SK-N-SH (cell line): ENCODE measurements at regions not wholly inside any gene's neighbourhood (a gene's known extent, or its start where the extent isn't known, plus 50 kb on each side); places are given as distances from the start of the nearest gene placed in this dataset.

Source experiments
- CTCF ChIA-PET: fragments of 300-600, 350-600 bp; formaldehyde crosslinking; extraction: SDS; loops from one replicate; lab custom pipeline; 2021; lab: Yijun Ruan, JAX
- POLR2A ChIA-PET: fragments of 350-600 bp; sonication (Branson Sonifier 250); formaldehyde crosslinking; extraction: SDS; loops from one replicate; lab custom pipeline; 2020; ENCODE audit warnings: antibody characterized with exemption, inconsistent platforms; lab: Yijun Ruan, JAX
- DNase-seq: peaks from one replicate; pipeline ENCODE4 v3.0.0; 2012
- H2AFZ ChIP-seq: fragments of 200-600 bp; sonication (generic); 2 replicates; pipeline ENCODE4 v1.8.1; 2016; ENCODE audit warnings: antibody characterized with exemption, mild to moderate bottlenecking, low read depth
- H3F3A ChIP-seq: fragments of 200-600 bp; sonication (generic); replicated peaks from 2 replicates; pipeline ENCODE3; 2016; ENCODE audit warnings: antibody characterized with exemption, mild to moderate bottlenecking; ENCODE audit not compliant: insufficient read depth
- H3K27ac ChIP-seq, 2 experiments: fragments of 200-500 bp in 1 of 2; fragments of 200-600 bp in 1 of 2; sonication (Bioruptor generic) in 1 of 2; sonication (generic), shearing (Covaris generic) in 1 of 2; 2 replicates each; pipeline versions ENCODE4 v1.5.1 to v1.6.1; 2014 to 2016; ENCODE audit warnings: low read depth in 2 of 2, inconsistent platforms in 1 of 2, low read length in 1 of 2, mild to moderate bottlenecking in 1 of 2, mixed read lengths in 1 of 2
- H3K27me3 ChIP-seq: fragments of 200-600 bp; sonication (generic), shearing (Covaris generic); 2 replicates; pipeline ENCODE4 v1.6.1; 2016; ENCODE audit warnings: mixed run types; ENCODE audit not compliant: insufficient read depth
- H3K36me3 ChIP-seq, 2 experiments: fragments of 200-500 bp in 1 of 2; fragments of 200-600 bp in 1 of 2; sonication (Bioruptor generic) in 1 of 2; sonication (generic) in 1 of 2; replicated peaks in 1 of 2; 2 replicates each; pipeline versions ENCODE3 to v1.5.1; 2014 to 2016; ENCODE audit warnings: low read length in 1 of 2, mild to moderate bottlenecking in 1 of 2; ENCODE audit not compliant: insufficient read depth in 2 of 2, control insufficient read depth in 1 of 2
- H3K4me1 ChIP-seq, 2 experiments: fragments of 200-500 bp in 1 of 2; fragments of 200-600 bp in 1 of 2; sonication (Bioruptor generic) in 1 of 2; sonication (generic), shearing (Covaris generic) in 1 of 2; 2 replicates each; pipeline versions ENCODE4 v1.5.1 to v1.6.1; 2014 to 2016; ENCODE audit warnings: low read depth in 1 of 2, low read length in 1 of 2, mixed run types in 1 of 2; ENCODE audit not compliant: insufficient read depth in 2 of 2, control insufficient read depth in 1 of 2
- H3K4me2 ChIP-seq: fragments of 200-600 bp; sonication (generic), shearing (Covaris generic); 2 replicates; pipeline ENCODE4 v1.6.1; 2017; ENCODE audit warnings: mixed run types
- H3K4me3 ChIP-seq, 2 experiments: fragments of 200-500 bp in 1 of 2; fragments of 200-600 bp in 1 of 2; sonication (Bioruptor generic) in 1 of 2; sonication (generic), shearing (Covaris generic) in 1 of 2; 2 replicates each; pipeline versions ENCODE4 v1.5.1 to v1.8.1; 2014 to 2016; ENCODE audit warnings: low read depth in 2 of 2, inconsistent platforms in 1 of 2, low read length in 1 of 2, mild to moderate bottlenecking in 1 of 2, mixed read lengths in 1 of 2, moderate library complexity in 1 of 2
- H3K79me2 ChIP-seq: fragments of 200-600 bp; sonication (generic); 2 replicates; pipeline ENCODE4 v1.8.1; 2017; ENCODE audit warnings: mild to moderate bottlenecking; ENCODE audit not compliant: insufficient read depth
- H3K9ac ChIP-seq: fragments of 200-600 bp; sonication (generic); 2 replicates; pipeline ENCODE4 v1.6.1; 2017; ENCODE audit warnings: mixed run types
- H3K9me2 ChIP-seq: fragments of 200-600 bp; sonication (generic); 2 replicates; pipeline ENCODE4 v1.6.1; 2017; ENCODE audit warnings: mixed run types
- H3K9me3 ChIP-seq: fragments of 200-600 bp; sonication (generic); 2 replicates; pipeline ENCODE4 v1.6.1; 2017; ENCODE audit warnings: mixed run types, mild to moderate bottlenecking, moderate library complexity
- H4K20me1 ChIP-seq: fragments of 200-600 bp; sonication (generic); 2 replicates; pipeline ENCODE4 v1.6.1; 2017; ENCODE audit warnings: mild to moderate bottlenecking, mixed run types; ENCODE audit not compliant: insufficient read depth
- CHD2 ChIP-seq: fragments of 150-350 bp; IDR thresholded peaks from 2 replicates; pipeline ENCODE4 v1.6.1; 2018; ENCODE audit warnings: low read length; ENCODE audit not compliant: partially characterized antibody
- EP300 ChIP-seq, 2 experiments: IDR thresholded peaks; 2 replicates each; pipeline versions ENCODE4 v1.4.0 to v1.6.1; 2012; ENCODE audit warnings: borderline replicate concordance in 1 of 2, low read depth in 1 of 2, low read length in 1 of 2
- EZH2phosphoT487 ChIP-seq: fragments of 200-600 bp; sonication (generic); IDR thresholded peaks from 2 replicates; pipeline ENCODE4 v1.6.1; 2017; ENCODE audit warnings: low read depth, mixed run types, mild to moderate bottlenecking, antibody characterized with exemption, moderate library complexity, borderline replicate concordance
- FOSL2 ChIP-seq: IDR thresholded peaks from 2 replicates; pipeline ENCODE4 v1.4.0; 2012; ENCODE audit warnings: low read depth, mild to moderate bottlenecking, moderate library complexity, borderline replicate concordance
- FOXM1 ChIP-seq: IDR thresholded peaks from 2 replicates; pipeline ENCODE4 v1.4.0; 2012; ENCODE audit warnings: low read depth, mild to moderate bottlenecking
- MEF2A ChIP-seq: IDR thresholded peaks from 2 replicates; pipeline ENCODE4 v1.4.0; 2012; ENCODE audit warnings: low read depth, borderline replicate concordance
- NFIC ChIP-seq: IDR thresholded peaks from 2 replicates; pipeline ENCODE4 v1.4.0; 2012; ENCODE audit warnings: borderline replicate concordance
- NRF1 ChIP-seq: IDR thresholded peaks from 2 replicates; pipeline ENCODE4 v1.6.1; 2012; ENCODE audit warnings: low read depth, mild to moderate bottlenecking, low read length
- POLR2AphosphoS5 ChIP-seq: IDR thresholded peaks from 2 replicates; pipeline ENCODE4 v1.6.1; 2012; ENCODE audit warnings: low read depth, low read length
- RFX5 ChIP-seq: IDR thresholded peaks from 2 replicates; pipeline ENCODE4 v1.6.1; 2012; ENCODE audit warnings: mild to moderate bottlenecking, improper control_type of control experiment, low read length
- RXRA ChIP-seq: IDR thresholded peaks from 2 replicates; pipeline ENCODE4 v1.4.0; 2012; ENCODE audit warnings: low read depth, mild to moderate bottlenecking, borderline replicate concordance
- SMC3 ChIP-seq: IDR thresholded peaks from 2 replicates; pipeline ENCODE4 v1.6.1; 2012; ENCODE audit warnings: low read depth, low read length, improper control_type of control experiment
- TAF1 ChIP-seq: IDR thresholded peaks from 2 replicates; pipeline ENCODE4 v1.6.1; 2012; ENCODE audit warnings: low read depth, mild to moderate bottlenecking, low read length, moderate library complexity, borderline replicate concordance
- TCF12 ChIP-seq: IDR thresholded peaks from 2 replicates; pipeline ENCODE4 v1.4.0; 2012
- TEAD4 ChIP-seq: IDR thresholded peaks from 2 replicates; pipeline ENCODE4 v1.4.0; 2012; ENCODE audit warnings: mild to moderate bottlenecking, borderline replicate concordance; ENCODE audit not compliant: insufficient read depth
- WGBS: methylation state at CpG from one replicate; pipeline ENCODE4 v1.1.6; 2017; ENCODE audit warnings: low lambda C conversion rate; 5-methylcytosine and 5-hydroxymethylcytosine counted together
- TF ChIP-seq, protein P1 (sequence below): IDR thresholded peaks from 2 replicates; pipeline ENCODE4; 2012
- TF ChIP-seq, protein P2 (sequence below): IDR thresholded peaks from 2 replicates; pipeline ENCODE4 v1.4.0; 2012; ENCODE audit warnings: low read depth, borderline replicate concordance
- TF ChIP-seq, protein P3 (sequence below): fragments of 150-350 bp; IDR thresholded peaks from 2 replicates; pipeline ENCODE4 v1.6.1; 2016; ENCODE audit warnings: mild to moderate bottlenecking, low read depth, low read length
- TF ChIP-seq, protein P4 (sequence below): IDR thresholded peaks from 2 replicates; pipeline ENCODE4 v1.6.1; 2012; ENCODE audit warnings: mild to moderate bottlenecking, low read depth, low read length, moderate library complexity

DNA sequence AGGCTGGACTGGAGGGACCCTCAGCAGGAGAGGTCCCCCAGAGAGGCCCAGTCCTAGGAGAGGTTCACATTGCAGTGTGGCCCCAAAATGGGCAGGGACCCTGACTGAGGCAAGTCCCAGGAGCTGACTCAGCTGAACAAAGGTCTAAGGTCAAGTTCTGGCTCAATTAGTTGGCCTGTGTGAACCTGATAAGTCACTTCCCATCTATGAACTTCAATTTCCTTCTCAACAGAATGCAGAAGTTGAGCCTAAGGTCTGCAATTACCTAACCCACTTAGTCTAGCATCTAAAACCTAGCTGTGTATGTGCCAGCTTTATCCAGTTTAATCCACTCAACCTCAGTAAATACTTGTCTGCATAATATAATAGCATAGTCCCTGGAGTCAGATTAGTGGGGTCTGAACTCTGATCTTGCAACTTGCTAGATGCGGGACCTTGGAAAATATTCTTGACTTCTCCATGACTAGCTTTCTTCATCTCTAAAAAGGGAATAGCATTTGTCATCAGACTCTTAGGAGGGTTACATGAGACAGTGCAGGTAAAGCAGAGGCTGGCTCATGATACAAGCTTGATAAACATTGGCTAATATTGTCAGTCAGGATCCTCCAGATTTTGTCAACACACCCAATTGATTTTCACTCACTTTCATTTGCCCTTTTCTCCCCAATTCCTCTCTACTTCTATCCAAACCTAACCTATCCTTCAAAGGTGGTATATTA is 465.5 kb downstream of the INSC start:
- POLR2A ChIA-PET = no interaction called here

DNA sequence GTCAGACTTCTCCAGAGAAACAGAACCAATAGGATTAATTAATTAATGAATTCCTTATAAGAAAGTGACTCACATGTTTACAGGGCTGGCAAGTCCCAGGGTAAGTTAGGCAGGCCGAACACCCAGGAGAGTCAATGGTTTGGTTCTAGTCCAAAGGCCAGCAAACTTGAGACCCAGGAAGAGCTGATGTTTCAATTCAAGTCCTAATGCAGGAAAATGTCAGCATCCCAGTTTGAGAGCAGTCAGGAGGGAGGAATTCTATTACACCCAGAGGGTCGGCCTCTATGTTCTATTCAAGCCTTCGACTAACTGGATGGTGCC is 466.0 kb downstream of the INSC start:
- H3K9me2 ChIP-seq = no peaks in the 10 kb centered on the region
- H3K9ac ChIP-seq = no peak overlapping the region
- no peaks in the 10 kb centered on the region for H3F3A ChIP-seq
- H2AFZ ChIP-seq = no peak overlapping the region
- no peak overlapping the region for H3K4me3 ChIP-seq
- DNase-seq = no peak
- no peak overlapping the region for H3K4me2 ChIP-seq
- WGBS = 33% methylated on average over 3 of the region's 3 CpGs
- H3K4me1 ChIP-seq = peaks cover 0 to 41% of the 10 kb centered on the region in 2 experiments; a peak in 2 of 4 replicates
- no peak overlapping the region for H3K27ac ChIP-seq
- no peaks in the 10 kb centered on the region for H3K27me3 ChIP-seq
- no peaks in the 10 kb centered on the region for H4K20me1 ChIP-seq
- 0 out of 2 replicates have a peak, but pooled peaks cover 3% of the 10 kb centered on the region for H3K9me3 ChIP-seq
- ChIA-PET CTCF (no interaction called here), POLR2A (no interaction called here)
- H3K36me3 ChIP-seq = no peaks in the 10 kb centered on the region
- no peaks in the 10 kb centered on the region for H3K79me2 ChIP-seq
- TF ChIP-seq, protein P1, sequence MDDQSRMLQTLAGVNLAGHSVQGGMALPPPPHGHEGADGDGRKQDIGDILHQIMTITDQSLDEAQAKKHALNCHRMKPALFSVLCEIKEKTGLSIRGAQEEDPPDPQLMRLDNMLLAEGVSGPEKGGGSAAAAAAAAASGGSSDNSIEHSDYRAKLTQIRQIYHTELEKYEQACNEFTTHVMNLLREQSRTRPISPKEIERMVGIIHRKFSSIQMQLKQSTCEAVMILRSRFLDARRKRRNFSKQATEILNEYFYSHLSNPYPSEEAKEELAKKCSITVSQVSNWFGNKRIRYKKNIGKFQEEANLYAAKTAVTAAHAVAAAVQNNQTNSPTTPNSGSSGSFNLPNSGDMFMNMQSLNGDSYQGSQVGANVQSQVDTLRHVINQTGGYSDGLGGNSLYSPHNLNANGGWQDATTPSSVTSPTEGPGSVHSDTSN = no peak
- TF ChIP-seq, protein P2, sequence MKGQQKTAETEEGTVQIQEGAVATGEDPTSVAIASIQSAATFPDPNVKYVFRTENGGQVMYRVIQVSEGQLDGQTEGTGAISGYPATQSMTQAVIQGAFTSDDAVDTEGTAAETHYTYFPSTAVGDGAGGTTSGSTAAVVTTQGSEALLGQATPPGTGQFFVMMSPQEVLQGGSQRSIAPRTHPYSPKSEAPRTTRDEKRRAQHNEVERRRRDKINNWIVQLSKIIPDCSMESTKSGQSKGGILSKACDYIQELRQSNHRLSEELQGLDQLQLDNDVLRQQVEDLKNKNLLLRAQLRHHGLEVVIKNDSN = no peak
- no peak for TF ChIP-seq SMC3
- no peak for TF ChIP-seq TAF1
- TF ChIP-seq, protein P3, sequence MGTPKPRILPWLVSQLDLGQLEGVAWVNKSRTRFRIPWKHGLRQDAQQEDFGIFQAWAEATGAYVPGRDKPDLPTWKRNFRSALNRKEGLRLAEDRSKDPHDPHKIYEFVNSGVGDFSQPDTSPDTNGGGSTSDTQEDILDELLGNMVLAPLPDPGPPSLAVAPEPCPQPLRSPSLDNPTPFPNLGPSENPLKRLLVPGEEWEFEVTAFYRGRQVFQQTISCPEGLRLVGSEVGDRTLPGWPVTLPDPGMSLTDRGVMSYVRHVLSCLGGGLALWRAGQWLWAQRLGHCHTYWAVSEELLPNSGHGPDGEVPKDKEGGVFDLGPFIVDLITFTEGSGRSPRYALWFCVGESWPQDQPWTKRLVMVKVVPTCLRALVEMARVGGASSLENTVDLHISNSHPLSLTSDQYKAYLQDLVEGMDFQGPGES = no peak
- TF ChIP-seq FOSL2 = no peak
- no peak for TF ChIP-seq MEF2A
- TF ChIP-seq NRF1 = no peak
- TF ChIP-seq, protein P4, sequence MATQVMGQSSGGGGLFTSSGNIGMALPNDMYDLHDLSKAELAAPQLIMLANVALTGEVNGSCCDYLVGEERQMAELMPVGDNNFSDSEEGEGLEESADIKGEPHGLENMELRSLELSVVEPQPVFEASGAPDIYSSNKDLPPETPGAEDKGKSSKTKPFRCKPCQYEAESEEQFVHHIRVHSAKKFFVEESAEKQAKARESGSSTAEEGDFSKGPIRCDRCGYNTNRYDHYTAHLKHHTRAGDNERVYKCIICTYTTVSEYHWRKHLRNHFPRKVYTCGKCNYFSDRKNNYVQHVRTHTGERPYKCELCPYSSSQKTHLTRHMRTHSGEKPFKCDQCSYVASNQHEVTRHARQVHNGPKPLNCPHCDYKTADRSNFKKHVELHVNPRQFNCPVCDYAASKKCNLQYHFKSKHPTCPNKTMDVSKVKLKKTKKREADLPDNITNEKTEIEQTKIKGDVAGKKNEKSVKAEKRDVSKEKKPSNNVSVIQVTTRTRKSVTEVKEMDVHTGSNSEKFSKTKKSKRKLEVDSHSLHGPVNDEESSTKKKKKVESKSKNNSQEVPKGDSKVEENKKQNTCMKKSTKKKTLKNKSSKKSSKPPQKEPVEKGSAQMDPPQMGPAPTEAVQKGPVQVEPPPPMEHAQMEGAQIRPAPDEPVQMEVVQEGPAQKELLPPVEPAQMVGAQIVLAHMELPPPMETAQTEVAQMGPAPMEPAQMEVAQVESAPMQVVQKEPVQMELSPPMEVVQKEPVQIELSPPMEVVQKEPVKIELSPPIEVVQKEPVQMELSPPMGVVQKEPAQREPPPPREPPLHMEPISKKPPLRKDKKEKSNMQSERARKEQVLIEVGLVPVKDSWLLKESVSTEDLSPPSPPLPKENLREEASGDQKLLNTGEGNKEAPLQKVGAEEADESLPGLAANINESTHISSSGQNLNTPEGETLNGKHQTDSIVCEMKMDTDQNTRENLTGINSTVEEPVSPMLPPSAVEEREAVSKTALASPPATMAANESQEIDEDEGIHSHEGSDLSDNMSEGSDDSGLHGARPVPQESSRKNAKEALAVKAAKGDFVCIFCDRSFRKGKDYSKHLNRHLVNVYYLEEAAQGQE = no peak
- TF ChIP-seq FOXM1 = no peak
- no peak for TF ChIP-seq EP300 (IDR thresholded peaks at IDR 0.05; ENCODE audit: borderline replicate concordance in 1 of 2, low read depth in 1 of 2, low read length in 1 of 2)
- no peak for TF ChIP-seq EZH2phosphoT487
- no peak for TF ChIP-seq CHD2

More for the DNA sequence above, 465.5 kb downstream of the INSC start:
- no peak overlapping the region for H3K4me3 ChIP-seq
- no peaks in the 10 kb centered on the region for H3K36me3 ChIP-seq
- TF ChIP-seq RFX5 = no peak
- no peak for TF ChIP-seq EP300 (IDR thresholded peaks at IDR 0.05; ENCODE audit: borderline replicate concordance in 1 of 2, low read depth in 1 of 2, low read length in 1 of 2)
- TF ChIP-seq TCF12 = no peak
- TF ChIP-seq POLR2AphosphoS5 = no peak
- no peak for TF ChIP-seq RXRA
- TF ChIP-seq TAF1 = no peak
- TF ChIP-seq EZH2phosphoT487 = no peak
- TF ChIP-seq NFIC = no peak
- TF ChIP-seq, protein P3 = no peak
- no peak for TF ChIP-seq TEAD4
- no peak overlapping the region for H3K9ac ChIP-seq
- H3K4me2 ChIP-seq = no peak overlapping the region
- no peaks in the 10 kb centered on the region for H3F3A ChIP-seq
- peaks cover 0 to 37% of the 10 kb centered on the region in 2 experiments; a peak in 2 of 4 replicates for H3K4me1 ChIP-seq
- H3K79me2 ChIP-seq = no peaks in the 10 kb centered on the region
- no peak overlapping the region for H2AFZ ChIP-seq
- H3K27me3 ChIP-seq = no peaks in the 10 kb centered on the region
- H3K27ac ChIP-seq = peak overlapping the region in 1 of 2 experiments; percentile 9; a peak in 1 of 4 replicates
- CTCF ChIA-PET = interaction anchor here (0.8 kb wide), 1 partner anchor 91 kb away, joined by 3 read pairs; no protein-coding TSS in a partner anchor
- H3K9me3 ChIP-seq = 0 out of 2 replicates have a peak, but pooled peaks cover 3% of the 10 kb centered on the region
- no peaks in the 10 kb centered on the region for H4K20me1 ChIP-seq
- no peak for DNase-seq
- 56% methylated on average over 1 of the region's 1 CpG for WGBS
- no peaks in the 10 kb centered on the region for H3K9me2 ChIP-seq
